ENCODE measurements at regions not wholly inside any gene's neighbourhood (a gene's known extent, or its start where the extent isn't known, plus 50 kb on each side); places are given as distances from the start of the nearest gene placed in this dataset.

DNA sequence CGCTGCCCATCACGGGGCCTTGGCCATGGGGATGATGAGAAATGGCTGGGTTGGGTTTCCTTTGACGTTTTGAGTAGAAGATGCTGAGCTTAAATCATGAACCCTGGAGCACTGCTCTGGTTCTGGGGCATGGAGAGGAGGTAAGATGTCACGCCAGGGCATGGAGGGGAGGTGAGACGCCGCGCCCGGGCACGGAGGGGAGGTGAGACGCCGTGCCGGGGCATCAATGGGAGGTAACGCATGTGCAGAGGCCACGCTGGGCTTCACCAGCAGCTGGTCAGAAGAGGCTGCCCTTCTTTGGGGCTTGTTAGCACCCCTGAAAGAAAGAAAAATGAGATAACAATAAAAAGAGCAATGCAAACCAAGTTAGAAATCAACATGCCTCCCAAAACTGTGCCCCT lies 322.5 kb upstream of the IRX4 start:
- TF ChIP-seq, protein P1, sequence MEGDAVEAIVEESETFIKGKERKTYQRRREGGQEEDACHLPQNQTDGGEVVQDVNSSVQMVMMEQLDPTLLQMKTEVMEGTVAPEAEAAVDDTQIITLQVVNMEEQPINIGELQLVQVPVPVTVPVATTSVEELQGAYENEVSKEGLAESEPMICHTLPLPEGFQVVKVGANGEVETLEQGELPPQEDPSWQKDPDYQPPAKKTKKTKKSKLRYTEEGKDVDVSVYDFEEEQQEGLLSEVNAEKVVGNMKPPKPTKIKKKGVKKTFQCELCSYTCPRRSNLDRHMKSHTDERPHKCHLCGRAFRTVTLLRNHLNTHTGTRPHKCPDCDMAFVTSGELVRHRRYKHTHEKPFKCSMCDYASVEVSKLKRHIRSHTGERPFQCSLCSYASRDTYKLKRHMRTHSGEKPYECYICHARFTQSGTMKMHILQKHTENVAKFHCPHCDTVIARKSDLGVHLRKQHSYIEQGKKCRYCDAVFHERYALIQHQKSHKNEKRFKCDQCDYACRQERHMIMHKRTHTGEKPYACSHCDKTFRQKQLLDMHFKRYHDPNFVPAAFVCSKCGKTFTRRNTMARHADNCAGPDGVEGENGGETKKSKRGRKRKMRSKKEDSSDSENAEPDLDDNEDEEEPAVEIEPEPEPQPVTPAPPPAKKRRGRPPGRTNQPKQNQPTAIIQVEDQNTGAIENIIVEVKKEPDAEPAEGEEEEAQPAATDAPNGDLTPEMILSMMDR (IDR thresholded peaks at IDR 0.05; ENCODE audit: low read length) = no peak
- no peak for TF ChIP-seq EZH2 (IDR thresholded peaks at IDR 0.05; ENCODE audit: borderline replicate concordance, low read length)

All from OCI-LY1 (cell line).